ENCODE measurements at regions not wholly inside any gene's neighbourhood (a gene's known extent, or its start where the extent isn't known, plus 50 kb on each side); places are given as distances from the start of the nearest gene placed in this dataset.

- DNase-seq (ENCODE audit: low spot score), result no peak
These were observed 667.5 kb downstream of the KCTD8 start for GRCh38 chr4:43781125-43781524.

- DNase-seq (ENCODE audit: low spot score), result peak; percentile 3
These were observed 666.2 kb downstream of the KCTD8 start for GRCh38 chr4:43782391-43782790.

- DNase-seq (ENCODE audit: low spot score), result no peak
These were observed 632.5 kb downstream of the KCTD8 start for GRCh38 chr4:43816116-43816515.

GRCh38 chr4:43822621-43823020, 626.0 kb downstream of the KCTD8 start:
- DNase-seq (ENCODE audit: low spot score), result no peak

- DNase-seq (ENCODE audit: low spot score), result no peak
These were observed 612.7 kb downstream of the KCTD8 start for GRCh38 chr4:43835869-43836268.

- no peak for DNase-seq (ENCODE audit: low spot score)
These were observed 611.4 kb downstream of the KCTD8 start for GRCh38 chr4:43837171-43837570.

GRCh38 chr4:43837604-43838003, 611.0 kb downstream of the KCTD8 start:
- no peak for DNase-seq (ENCODE audit: low spot score)

GRCh38 chr4:43842594-43842993, 606.0 kb downstream of the KCTD8 start:
- no peak for DNase-seq (ENCODE audit: low spot score)

GRCh38 chr4:43843501-43843900, 605.1 kb downstream of the KCTD8 start:
- DNase-seq (ENCODE audit: low spot score), result peak; percentile 3

- no peak for DNase-seq (ENCODE audit: low spot score)
These were observed 602.5 kb downstream of the KCTD8 start for GRCh38 chr4:43846111-43846587.

- DNase-seq (ENCODE audit: low spot score), result no peak
These were observed 594.9 kb downstream of the KCTD8 start for GRCh38 chr4:43853565-43854264.

- DNase-seq (ENCODE audit: low spot score), result no peak
These were observed 593.3 kb downstream of the KCTD8 start for GRCh38 chr4:43855283-43855682.

- no peak for DNase-seq (ENCODE audit: low spot score)
These were observed 583.9 kb downstream of the KCTD8 start for GRCh38 chr4:43864616-43865146.

GRCh38 chr4:43867908-43868307, 580.7 kb downstream of the KCTD8 start:
- DNase-seq (ENCODE audit: low spot score), result no peak

GRCh38 chr4:43875655-43876054, 573.0 kb downstream of the KCTD8 start:
- no peak for DNase-seq (ENCODE audit: low spot score)

- peak; percentile 4 for DNase-seq (ENCODE audit: low spot score)
These were observed 566.1 kb downstream of the KCTD8 start for GRCh38 chr4:43882470-43882869.

GRCh38 chr4:43886196-43886595, 562.4 kb downstream of the KCTD8 start:
- no peak for DNase-seq (ENCODE audit: low spot score)

GRCh38 chr4:43898836-43899235, 549.8 kb downstream of the KCTD8 start:
- no peak for DNase-seq (ENCODE audit: low spot score)

- no peak for DNase-seq (ENCODE audit: low spot score)
These were observed 545.2 kb downstream of the KCTD8 start for GRCh38 chr4:43903456-43903855.

- DNase-seq (ENCODE audit: low spot score), result no peak
These were observed 530.2 kb downstream of the KCTD8 start for GRCh38 chr4:43918377-43918776.

- no peak for DNase-seq (ENCODE audit: low spot score)
These were observed 516.2 kb downstream of the KCTD8 start for GRCh38 chr4:43932448-43932847.

GRCh38 chr4:43943998-43944397, 504.6 kb downstream of the KCTD8 start:
- no peak for DNase-seq (ENCODE audit: low spot score)

- DNase-seq (ENCODE audit: low spot score), result no peak
These were observed 488.6 kb downstream of the KCTD8 start for GRCh38 chr4:43959976-43960375.

- no peak for DNase-seq (ENCODE audit: low spot score)
These were observed 480.6 kb downstream of the KCTD8 start for GRCh38 chr4:43968011-43968410.

Measured in RKO (cell line).